C1 segment of cervical spinal cord (tissue), 14 donors: ENCODE measurements at regions not wholly inside any gene's neighbourhood (a gene's known extent, or its start where the extent isn't known, plus 50 kb on each side); places are given as distances from the start of the nearest gene placed in this dataset.
A peak's percentile ranks its signal among the peaks of the same experiment; 100 is the strongest.
"Not testable (repeated sequence)": the region's sequence is repeated elsewhere in the genome, so short reads cannot be mapped to it uniquely, and the experiment has no call there.

Experiments
- DNase-seq, 14 donors: peaks; one replicate each; lab custom pipeline; 2025; lab: John Stamatoyannopoulos, UW

DNA sequence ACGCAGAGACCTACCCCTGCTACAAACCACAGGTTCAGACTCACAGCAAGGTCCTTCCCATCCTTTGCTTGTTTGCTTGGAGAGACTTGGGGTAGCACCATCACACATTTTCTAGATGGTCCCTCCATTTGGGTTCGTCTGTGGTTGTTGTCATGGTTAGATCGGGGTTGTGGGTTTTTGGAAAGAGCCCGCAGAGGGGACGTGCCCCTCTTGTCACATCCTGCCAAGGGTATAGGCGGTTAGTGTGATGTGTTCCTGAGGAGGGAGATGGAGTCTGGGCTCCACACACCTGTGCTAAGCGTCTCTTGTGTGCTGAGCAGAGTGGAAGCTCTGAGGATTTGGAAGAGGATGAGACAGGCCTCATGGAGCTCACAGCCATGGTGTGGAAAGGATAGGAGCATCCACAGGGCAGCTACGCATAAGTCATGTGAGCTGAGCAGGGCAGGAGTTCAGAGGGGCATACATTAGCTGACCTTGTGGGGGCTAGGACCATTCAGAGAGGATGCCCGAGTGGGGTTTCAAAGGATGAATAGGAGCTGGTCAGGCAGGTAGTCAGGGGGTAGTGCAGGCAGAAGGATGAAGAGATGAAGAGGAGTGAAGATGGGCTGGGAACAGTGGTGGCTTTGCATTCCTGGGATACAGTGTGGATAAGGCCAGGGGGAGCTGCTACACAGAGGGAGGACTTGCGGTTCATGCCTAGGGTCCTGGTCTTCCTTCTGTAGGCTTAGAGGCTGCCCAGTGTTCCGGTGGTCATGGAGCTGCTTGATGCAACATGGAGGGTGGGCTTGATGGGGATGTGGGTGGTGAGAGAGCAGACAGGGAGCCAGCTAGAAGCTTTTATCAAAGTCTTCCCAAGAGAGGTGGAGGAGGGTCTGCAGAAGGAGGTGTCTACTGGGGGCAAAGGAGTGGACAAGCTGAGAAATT lies 62.9 kb downstream of the ACKR3 start:
- DNase-seq: no peak

DNA sequence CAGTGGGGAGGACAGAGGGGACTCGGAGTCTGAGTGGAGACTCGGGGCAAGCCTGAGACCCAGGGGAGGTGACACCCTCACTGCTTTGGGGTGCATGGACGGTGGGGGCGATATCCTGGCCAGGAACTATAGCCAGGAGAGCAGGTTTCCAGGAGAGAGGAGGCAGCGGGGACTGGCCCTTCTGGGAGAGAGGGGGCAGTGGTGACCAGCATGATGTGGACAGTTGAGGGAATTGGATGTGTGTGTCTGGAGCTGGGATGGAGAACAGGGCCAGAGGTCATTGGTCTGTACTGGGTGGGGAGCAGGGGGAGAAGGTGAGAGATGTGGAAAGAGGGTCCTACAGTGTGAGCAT lies 63.6 kb downstream of the ACKR3 start:
- DNase-seq: no peak

DNA sequence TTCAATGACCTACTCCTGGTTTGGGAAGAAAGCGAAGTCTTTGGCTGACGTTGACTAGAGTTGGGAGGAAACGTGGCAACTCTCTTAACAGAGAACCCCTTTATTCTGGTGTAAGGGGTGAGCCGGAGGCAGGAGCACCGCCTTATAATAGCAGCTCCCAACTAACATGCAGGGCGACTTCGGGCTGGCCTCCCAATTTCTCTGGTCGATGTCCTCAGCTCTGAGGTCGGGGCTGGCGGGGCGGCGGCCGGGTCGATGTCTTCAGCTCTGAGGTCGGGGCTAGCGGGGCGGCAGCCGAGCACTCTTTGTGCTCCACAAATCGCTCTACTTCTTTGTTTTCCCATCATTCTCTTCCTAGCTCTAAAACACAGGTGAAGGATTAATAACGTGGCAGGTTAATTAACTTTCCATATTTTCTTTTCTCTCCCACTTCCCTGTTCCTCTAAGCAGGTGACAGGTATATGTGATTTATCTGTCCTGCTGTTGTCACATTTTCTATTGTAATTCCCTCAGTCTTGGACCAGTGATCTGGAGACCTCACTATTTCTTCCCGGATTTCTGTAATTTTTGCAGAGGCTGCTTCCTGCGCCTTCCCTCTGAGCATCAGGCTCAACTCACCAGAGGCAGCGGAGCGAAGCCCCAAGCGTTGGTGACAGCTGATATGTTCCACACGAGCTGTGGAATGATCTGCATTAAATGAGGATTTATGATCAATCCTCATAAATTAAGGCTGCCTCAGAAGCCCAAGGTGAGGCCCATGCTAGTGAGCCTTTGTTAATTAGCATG lies 64.3 kb downstream of the ACKR3 start:
- no peak for DNase-seq

DNA sequence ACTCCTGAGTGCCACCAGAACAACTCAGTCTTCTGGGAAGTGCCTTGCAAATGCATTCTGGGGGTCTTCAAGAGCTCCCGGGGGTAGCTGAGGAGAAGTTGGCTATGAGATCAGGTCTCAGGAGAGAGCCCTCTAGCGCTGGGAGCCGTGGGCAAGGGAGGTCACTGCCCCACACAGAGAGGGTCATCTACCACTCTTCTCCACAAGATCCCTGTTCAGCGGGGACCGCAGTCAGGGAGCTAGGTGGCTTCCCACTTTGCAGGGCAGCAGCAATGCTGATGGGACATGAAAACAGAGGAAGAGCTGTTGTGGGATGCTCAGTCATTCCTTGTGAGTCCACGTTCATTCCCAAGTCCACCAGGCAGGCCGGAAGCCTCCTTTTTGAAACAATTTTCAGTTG lies 66.6 kb downstream of the ACKR3 start:
- DNase-seq: no peak

DNA sequence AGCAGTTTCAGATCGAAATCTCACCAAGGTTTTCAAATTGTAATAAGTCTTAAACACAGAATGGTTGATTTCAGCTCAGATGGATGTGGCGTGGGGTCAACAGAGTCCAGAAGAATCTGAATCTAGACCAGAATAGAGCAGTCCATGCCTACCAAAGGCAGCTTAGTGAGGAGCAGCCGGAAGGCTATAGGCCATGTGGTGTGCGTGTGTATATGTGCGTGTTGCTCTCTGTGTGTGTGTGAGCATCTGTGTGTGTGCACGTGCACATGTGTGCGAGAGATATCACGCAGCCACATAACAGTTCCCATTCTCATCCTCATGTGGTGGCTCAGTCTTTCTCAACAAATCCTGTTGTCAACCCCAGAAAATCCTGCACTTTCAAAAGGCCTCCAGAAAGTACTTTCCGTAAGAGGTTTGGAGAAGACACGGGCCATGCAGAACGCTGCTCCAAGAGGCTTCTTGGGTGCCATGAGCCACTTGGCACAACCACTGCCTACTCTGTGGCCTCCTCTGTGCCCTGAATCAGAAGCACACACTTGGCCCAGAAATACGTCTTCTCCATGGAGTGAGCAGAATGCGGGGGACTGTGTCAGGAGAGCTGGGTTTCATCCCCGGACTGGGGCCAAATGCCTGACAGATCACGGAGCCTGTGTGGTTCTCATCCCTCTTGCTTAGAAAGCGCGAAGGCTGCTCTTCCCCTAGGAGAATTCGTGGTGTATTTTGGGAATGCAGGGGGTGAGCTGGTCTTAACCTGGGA lies 67.3 kb downstream of the ACKR3 start:
- DNase-seq: peak in 1 of 14 donors; percentile 20

DNA sequence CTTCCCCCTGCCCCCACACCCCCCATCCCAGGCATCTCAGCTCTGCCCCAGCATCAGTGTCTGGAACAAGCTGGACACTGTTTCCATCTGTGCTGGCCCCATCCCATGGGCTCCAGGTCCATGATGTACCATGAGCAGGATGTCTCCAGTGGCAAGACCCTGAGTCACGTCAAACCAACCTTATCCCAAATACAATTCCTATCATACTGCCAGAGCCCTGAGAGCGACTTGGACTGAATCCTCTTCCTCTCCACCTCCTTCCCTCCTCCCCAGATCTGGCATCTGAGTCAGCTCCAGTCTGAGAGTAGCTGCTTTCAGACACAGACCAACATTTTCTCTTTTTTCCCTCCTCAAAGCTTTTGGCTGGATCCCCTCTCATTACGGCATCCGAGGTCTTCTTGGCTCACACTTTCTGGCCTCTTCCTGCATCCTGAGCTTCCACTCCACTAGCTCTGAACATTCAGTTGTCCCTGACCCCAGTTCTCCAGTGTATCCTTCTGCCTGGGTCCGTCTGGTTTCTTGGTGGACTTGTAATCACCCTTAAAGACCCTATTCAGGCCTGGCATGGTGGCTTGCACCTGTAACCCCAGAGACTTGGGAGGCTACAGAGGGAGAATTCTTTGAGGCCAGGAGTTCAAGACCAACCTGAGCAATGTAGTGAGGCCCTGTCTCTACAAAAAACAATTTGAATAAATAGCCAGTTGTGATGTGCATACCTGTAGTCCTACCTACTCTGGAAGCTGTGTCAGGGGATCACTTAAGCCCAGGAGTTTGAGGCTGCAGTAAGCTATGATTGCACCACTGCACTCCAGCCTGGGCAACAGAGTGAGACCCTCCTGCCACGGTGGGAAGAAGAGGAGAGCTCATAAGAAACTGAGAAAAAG lies 68.3 kb downstream of the ACKR3 start:
- DNase-seq: no peak

DNA sequence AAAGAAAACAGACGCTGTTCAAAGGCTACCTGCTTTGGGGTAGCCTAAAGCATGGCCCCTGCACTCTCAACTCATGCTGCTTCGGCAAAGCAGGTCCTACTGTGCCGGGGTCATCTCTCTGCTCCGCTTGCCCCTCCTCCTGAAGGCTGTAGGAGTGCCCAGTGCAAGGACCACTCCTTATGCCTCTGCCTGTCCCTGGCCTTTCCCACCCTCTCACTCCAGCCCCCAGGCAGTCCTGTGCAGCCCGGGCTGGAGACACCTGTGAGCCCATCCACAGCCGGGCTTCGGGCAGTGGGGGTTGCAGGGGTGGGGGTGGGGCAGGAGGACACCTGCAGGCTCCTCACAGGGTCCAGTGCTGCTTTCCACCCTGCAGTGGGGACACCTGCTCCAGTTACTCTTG lies 69.1 kb downstream of the ACKR3 start:
- no peak for DNase-seq

DNA sequence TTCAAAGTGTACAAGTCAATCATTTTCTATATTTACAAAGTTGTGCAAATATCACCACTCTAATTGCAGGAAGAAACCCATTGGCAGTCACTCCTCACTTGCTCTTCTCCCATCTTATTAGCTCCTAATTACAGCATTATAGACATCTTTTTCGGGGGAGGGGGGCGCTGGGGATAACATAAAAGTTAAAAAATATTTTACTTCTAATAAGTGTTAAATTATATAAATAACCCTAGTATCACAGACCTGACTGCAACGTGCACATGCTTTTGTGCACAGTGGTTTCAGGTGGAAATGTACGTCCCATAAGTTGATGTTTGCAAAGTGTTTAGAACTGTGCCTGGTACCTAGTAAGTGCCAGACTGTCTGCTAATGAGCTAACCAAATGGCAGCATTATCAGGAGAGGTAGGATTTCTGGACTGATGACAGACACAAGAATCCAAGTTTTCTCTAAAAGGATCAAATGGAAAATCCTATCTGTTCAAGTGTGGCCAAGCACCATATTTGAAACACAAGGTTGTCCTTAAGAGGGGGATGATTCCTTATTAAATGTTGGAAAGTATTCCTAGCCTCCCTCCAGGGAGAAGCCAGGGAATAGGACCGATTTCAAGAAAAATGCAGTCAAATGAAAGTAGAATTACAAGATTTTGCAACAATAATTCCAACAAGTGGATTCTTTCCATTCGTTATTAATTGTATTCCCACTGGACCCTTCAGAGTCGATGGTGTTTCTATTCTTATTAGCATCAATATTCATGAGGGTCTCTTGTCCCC lies 70.0 kb downstream of the ACKR3 start:
- DNase-seq: no peak

DNA sequence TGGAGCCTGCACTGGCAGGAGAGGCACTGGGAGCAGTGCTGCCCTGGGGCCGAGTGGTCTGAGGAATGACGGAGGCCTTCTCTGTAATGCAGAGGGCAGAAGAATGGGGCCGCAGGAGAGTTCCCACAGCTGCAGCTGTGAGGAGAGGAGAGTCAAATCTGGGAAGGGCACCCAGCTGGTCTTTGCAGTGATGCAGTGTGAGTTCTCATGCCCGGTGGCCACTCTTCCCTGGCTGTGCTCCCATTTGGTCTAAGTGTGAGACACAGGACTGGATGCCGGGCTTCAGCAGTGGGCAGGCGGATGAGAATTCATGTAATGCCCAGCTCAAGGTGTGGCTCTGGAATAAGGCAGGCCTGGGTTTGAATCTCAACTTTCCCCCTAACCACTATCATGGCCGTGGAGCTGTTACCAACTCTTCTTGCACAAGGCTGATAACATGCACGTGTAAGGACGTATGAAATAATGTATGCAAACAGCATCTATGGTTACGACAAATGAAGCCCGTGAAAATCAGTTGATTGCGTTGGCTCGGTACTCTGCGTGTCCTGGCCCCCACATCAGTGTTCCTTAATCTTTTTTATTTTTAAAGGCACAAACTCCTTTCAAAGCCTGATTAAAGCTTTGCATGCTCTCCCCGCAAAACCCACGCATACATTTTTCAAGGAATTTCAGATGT lies 71.6 kb downstream of the ACKR3 start:
- DNase-seq: no peak

DNA sequence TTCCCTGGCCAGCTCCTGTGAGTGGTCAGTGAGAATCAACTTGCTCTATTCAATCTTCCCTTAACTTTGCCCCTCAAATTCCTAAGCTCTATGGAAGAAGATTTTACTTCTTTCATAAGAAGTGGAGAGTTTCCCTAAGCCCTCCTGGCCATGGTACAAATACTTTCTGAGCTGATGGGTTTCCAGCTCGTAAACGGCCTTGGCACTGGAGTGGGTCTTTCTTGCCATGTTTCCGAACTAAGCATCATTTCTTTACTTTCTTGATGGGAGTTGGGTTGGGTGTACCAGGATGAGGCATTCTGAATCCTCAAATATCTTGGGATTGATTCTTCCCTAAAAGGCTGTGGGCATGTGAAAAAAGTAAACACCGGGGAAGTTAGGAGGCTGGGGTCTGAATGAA lies 72.5 kb downstream of the ACKR3 start:
- DNase-seq: no peak

DNA sequence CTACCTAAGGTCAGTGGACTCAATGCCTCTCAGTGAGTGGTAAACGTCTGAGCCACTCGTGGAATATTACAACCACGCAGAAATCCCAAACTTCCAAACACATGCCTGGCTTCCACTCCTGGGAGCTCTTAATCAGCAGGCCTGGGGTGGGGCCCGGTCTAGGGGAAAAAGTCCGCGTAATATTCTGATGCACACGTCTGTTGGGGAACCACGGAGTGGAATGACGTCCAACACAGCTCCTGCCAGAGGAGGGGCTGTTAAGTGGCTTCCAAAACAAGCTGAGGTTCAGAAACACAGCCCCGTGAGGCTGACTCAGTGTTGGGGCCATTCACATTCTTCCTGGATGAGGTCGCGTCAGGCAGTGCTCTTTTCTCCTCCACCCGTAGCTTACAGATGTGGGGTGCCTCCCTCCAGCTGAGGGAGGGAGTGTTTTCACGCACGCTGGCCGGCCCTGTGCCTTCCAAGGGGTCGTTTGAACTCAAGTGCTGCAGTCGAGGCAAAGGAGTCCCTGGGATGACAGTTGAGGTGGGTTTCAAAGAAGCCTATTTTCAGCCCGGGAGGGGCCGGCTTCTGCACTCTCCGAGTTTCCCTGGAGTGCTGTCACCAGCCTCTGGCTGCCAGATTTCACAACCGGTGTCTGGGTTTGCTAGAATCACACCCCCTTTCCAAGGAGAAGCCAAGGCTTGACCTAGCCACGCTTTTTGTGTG lies 73.1 kb downstream of the ACKR3 start:
- DNase-seq: peak in 2 of 14 donors; percentile 24 to 65

DNA sequence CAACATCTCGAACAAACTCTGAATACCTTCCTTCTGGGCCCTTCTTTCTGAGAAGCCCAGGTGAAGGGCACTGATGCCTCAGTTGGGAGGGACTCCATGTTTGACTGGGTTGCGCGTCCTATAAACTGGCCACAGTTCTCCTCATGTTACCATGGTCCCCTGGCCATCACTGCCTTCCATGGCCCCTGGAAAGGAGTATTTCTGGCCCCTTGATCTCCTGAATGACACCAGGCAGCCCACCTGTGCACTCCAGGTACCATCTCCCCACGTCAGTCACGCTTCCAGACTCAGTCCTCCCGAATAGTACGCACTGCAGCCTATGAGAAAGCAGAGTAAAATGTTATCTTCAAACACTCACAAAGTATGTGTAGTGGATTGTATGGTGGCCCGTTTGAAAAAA lies 73.9 kb downstream of the ACKR3 start:
- DNase-seq: no peak

DNA sequence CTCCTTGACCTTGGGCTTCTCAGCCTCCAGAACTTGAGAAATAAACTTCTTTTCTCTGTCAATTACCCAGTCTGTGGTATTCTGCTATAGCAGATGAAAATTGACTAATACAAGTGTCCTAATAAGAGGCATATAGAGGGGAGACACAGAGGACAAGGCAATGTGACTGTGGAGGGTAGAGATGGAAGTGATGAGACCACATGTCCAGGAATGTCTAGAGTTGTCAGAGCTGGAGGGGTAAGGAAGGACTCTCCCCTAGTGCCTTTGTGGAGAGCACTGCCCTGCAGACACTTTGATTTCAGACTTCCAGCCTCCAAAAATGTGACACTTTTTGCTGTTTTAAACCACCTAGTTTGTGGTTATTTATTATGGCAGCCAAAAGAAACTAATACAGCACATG lies 74.4 kb downstream of the ACKR3 start:
- no peak for DNase-seq

DNA sequence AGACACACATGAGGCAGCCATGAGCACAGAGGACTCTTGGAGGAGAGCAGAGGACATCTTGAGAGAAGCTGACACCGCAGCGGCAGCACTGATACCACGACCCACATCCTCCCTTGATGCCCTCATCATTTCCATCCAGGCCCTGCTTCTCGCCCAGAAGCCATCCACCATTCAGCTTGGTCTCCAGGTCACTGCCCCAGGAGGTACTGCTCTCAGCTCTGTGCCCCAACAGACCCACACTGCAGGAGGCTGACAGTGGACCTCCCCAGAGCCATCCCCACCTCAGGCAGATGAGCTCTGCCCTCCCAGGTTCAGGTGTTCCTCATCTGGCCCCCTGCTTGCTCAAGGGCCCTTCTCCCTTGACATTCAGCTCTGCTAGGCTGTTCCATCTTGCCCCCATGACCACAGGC lies 74.9 kb downstream of the ACKR3 start:
- DNase-seq: no peak

DNA sequence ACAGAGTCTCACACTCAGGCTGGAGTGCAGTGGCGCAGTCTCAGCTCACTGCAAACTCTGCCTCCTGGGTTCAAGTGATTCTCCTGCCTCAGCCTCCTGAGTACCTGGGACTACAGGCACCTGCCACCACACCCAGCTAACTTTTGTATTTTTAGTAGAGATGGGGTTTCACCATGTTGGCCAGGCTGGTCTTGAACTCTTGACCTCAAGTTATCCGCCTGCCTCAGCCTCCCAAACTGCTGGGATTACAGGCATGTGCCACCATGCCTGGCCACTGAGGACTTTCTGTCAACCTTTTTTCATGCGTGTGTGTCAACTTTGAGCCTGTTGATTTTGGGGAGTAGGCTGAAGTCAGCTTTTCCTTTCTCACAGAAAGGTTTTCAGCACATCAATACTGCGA lies 75.5 kb downstream of the ACKR3 start:
- not testable (repeated sequence) for DNase-seq

DNA sequence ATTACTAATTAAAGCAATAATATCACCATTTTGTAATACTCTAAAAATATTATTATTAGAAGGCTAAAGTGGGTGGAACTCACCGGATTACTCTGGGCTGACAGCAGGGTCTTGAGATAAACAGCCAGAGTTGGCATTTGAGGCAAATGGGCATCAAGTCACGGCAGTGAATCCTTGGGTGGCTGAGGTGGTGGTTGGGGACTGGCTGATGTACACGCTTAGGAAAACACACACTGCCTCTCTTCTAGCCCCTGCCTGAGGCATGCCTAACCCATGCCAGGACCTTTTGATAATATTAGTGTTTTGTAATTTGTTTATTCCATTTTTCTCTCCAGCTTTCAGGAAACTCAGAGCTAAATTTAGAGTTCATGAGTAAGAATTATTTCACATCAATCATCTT lies 76.8 kb downstream of the ACKR3 start:
- DNase-seq: no peak

DNA sequence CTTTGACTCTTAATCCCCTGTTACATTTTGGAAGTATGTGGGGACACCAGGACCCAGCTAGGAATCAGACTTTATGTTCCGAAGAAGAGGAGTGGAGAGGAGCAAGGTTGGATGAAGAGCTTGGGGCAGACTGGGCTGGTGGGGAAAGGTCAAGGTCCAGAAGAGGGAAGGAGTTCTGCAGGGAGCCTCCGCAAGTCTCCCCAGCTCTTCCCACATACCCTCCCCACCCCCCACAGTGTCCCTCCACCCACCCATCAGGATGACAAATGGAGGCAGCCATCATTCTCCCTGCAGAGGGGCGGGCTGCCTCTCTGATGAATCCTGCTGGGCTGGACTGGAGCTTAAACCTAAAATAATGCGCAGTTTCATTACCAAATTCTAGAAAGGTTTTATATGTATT lies 77.2 kb downstream of the ACKR3 start:
- DNase-seq: no peak

DNA sequence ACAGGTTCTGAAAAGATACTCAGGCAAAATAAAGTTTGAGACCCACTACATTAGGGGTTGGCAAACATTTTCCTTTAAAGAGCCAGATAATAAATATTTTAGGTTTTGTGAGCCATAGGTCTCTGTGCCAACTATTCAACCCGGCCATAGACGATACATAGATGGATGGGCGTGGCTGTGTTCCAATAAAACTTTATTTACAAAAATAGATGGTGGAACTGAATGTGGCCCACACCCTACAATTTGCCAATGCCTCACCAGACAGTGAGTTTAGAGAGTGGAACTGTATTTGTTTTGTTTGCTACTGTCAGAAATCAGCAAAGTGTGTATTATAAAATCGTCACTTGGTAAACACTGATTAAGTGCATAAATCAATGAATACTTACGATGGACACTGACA lies 78.0 kb downstream of the ACKR3 start:
- no peak for DNase-seq

DNA sequence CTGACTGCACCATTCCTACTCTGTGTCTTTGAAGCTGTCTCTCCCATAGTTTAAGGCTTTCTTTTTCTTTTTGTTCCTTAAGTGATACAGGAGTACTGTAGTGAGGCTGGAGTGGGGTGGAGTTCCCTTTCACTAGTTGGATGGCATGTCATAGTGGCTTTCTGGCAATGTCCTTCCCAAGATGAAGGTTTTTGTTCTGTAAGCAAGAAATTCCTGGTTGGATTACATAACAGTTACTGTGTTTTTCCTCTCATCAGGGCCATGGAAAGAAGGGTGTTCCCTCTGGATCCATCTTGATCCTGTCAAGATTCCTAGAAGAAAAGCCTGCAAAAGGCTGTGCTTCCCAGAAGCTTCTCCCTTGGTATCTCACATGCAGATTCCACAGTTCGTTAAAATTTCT lies 84.2 kb downstream of the ACKR3 start:
- DNase-seq: no peak
